Omental fat pad (tissue), 3 donors: ENCODE measurements at regions not wholly inside any gene's neighbourhood (a gene's known extent, or its start where the extent isn't known, plus 50 kb on each side); places are given as distances from the start of the nearest gene placed in this dataset.

Experiments
- ATAC-seq: fragments of 150-250 bp; one replicate; pipeline ENCODE4 v1.9.1; 2016; ENCODE audit warnings: mild to moderate bottlenecking, moderate library complexity; ENCODE audit not compliant: low FRiP score
- DNase-seq: peaks from one replicate; pipeline ENCODE4 v3.0.0-alpha.2; 2019; ENCODE audit warnings: low spot score
- CTCF ChIP-seq, 3 donors: fragments of 450-650 bp; IDR thresholded peaks; one replicate each; pipeline ENCODE4 v1.5.1; 2016 to 2017; ENCODE audit warnings: antibody characterized with exemption in 3 of 3, mild to moderate bottlenecking in 3 of 3, moderate library complexity in 2 of 3

- no peak for TF ChIP-seq CTCF (IDR thresholded peaks at IDR 0.05)
- DNase-seq, result no peak
- ATAC-seq, result no peak
Observed at GRCh38 chr5:39863926-39864552, 439.3 kb upstream of the DAB2 start.

GRCh38 chr5:39857041-39857440 is 432.3 kb upstream of the DAB2 start:
- no peak for TF ChIP-seq CTCF (IDR thresholded peaks at IDR 0.05)
- DNase-seq, result no peak
- ATAC-seq, result no peak

GRCh38 chr5:39854771-39855410 is 430.1 kb upstream of the DAB2 start:
- ATAC-seq (no peak), DNase-seq (no peak)
- TF ChIP-seq CTCF (IDR thresholded peaks at IDR 0.05), result no peak

- ATAC-seq, result no peak
- DNase-seq, result no peak
- no peak for TF ChIP-seq CTCF (IDR thresholded peaks at IDR 0.05)
Observed at GRCh38 chr5:39850291-39850690, 425.5 kb upstream of the DAB2 start.

GRCh38 chr5:39846144-39846543 is 421.4 kb upstream of the DAB2 start:
- no peak for TF ChIP-seq CTCF (IDR thresholded peaks at IDR 0.05)

GRCh38 chr5:39843767-39844166 is 419.0 kb upstream of the DAB2 start:
- no peak for ATAC-seq
- DNase-seq, result no peak
- no peak for TF ChIP-seq CTCF (IDR thresholded peaks at IDR 0.05)

More at GRCh38 chr5:39846144-39846543, 421.4 kb upstream of the DAB2 start:
- DNase-seq, result no peak
- no peak for ATAC-seq

- no peak for DNase-seq
- no peak for ATAC-seq
- no peak for TF ChIP-seq CTCF (IDR thresholded peaks at IDR 0.05)
Observed at GRCh38 chr5:39835371-39835770, 410.6 kb upstream of the DAB2 start.
